Bone marrow (tissue), 2 donors: ENCODE measurements at regions not wholly inside any gene's neighbourhood (a gene's known extent, or its start where the extent isn't known, plus 50 kb on each side); places are given as distances from the start of the nearest gene placed in this dataset.
"Not testable (repeated sequence)": the region's sequence is repeated elsewhere in the genome, so short reads cannot be mapped to it uniquely, and the experiment has no call there.

Experiments used
- DNase-seq, 2 donors: peaks; one replicate each; lab custom pipeline; 2025; lab: John Stamatoyannopoulos, UW

DNA sequence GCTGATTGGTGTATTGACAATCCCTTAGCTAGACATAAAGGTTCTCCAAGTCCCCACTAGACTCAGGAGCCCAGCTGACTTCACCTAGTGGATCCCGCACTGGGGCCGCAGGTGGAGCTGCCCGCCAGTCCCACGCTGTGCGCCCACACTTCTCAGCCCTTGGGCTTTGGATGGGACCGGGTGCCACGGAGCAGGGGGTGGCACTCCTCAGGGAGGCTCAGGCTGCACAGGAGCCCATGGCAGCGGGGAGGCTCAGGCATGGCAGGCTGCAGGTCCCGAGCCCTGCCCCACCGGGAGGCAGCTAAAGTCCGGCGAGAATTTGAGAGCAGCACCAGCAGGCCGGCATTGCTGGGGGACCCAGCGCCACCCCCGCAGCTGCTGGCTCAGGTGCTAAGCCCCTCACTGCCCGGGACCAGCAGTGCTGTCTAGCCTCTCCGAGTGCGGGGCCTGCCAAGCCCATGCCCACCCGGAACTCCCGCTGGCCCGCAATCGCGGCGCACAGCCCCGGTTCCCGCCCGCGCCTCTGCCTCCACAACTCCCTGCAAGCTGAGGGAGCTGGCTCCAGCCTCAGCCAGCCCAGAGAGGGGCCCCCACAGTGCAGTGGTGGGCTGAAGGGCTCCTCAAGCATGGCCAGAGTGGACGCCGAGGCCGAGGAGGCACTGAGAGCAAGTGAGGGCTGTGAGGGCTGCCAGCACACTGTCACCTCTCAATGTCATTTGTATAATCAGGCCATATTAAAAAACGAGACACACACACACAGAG lies 437.2 kb downstream of the CSNK1G3 start:
- DNase-seq, result no peak

GRCh38 chr5:123947797-123948196 lies 435.8 kb downstream of the CSNK1G3 start:
- no peak for DNase-seq

GRCh38 chr5:123945548-123945947 lies 433.6 kb downstream of the CSNK1G3 start:
- DNase-seq, result no peak

GRCh38 chr5:123943151-123943550 lies 431.2 kb downstream of the CSNK1G3 start:
- DNase-seq, result no peak

DNA sequence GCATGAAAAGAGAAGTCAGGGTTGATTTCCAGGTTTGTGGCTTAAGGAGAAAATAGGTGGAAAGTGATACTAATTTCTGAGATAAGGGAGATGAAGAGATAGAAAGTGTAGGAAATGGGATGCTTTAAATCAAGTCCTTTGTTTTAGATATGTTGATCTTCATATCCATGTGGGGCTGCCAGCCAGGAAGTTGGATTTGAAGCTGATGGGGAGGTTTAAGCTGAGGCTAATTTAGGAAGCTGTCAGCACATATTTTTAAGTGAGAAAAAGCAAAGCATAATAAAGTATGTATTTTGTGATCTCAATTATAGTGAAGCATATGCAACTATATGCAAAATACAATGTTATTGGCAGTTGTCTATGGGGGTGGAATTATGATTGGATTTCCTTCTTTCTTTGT lies 428.4 kb downstream of the CSNK1G3 start:
- DNase-seq, result no peak

DNA sequence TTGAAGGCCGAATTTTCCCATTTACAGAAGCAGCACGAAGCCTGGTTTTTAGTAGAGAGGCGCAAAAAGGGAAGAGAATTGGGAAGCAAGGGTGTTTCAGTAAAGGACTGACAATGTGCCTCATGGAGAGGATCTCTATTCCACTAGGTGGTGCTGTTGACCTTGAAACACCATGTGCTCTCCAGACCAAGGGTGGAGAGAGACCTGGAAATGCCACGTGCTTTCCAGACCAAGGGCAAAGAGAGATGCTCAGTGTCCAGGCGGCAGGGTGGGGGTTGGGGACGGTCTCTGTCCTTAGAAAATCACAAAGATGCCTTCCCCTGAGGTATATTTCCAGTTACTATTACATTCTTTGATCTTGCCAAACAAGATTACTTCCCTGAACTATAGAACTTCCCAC lies 425.3 kb downstream of the CSNK1G3 start:
- DNase-seq, result peak in 1 of 2 donors; percentile 14

DNA sequence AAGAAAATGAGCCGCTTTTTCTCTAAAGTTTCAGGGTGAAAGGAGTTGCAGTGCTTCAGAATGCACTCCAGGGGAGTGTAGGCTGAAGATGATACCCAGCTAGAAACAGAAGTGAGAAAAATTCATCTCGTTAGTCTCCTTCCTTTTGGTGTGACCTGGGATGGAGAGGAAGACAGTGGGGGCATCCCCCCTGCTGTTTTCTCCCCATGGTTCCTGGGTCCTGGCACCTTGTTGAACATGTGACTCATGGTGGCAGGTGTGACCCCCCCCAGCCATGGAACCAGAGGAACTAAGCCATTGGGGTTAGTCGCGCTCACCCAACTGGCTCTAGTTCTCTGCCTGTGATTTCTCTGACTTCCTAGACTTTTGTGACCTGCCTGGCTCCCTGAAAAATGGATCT lies 424.6 kb downstream of the CSNK1G3 start:
- DNase-seq, result no peak

DNA sequence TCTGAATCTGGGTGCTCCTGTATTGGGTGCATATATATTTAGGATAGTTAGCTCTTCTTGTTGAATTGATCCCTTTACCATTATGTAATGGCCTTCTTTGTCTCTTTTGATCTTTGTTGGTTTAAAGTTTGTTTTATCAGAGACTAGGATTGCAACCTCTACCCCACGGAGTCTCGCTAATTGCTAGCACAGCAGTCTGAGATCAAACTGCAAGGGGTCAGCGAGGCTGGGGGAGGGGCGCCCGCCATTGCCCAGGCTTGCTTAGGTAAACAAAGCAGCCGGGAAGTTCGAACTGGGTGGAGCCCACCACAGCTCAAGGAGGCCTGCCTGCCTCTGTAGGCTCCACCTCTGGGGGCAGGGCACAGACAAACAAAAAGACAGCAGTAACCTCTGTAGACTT lies 421.8 kb downstream of the CSNK1G3 start:
- DNase-seq, result not testable (repeated sequence)

GRCh38 chr5:123929055-123929474 lies 417.1 kb downstream of the CSNK1G3 start:
- DNase-seq, result no peak

- no peak for DNase-seq
These were observed 416.4 kb downstream of the CSNK1G3 start for GRCh38 chr5:123928401-123928800.

- DNase-seq, result no peak
These were observed 409.2 kb downstream of the CSNK1G3 start for GRCh38 chr5:123921193-123921592.

GRCh38 chr5:123916345-123917121 lies 404.6 kb downstream of the CSNK1G3 start:
- no peak for DNase-seq

DNA sequence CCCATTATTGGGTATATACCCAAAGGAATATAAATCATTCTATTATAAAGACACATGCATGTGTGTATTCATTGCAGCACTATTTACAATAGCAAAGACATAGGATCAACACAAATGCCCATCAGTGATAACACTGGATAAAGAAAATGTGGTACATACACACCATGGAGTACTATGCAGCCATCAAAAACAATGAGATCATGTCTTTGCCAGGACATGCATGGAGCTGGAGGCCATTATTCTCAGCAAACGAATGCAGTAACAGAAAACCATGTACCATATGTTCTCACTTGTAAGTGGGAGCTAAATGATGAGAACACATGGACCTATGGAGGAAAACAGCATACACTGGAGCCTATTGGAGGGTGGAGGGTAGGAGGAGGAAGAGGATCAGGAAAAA lies 402.4 kb downstream of the CSNK1G3 start:
- DNase-seq, result no peak

- DNase-seq, result no peak
These were observed 395.4 kb downstream of the CSNK1G3 start for GRCh38 chr5:123907349-123907748.

GRCh38 chr5:123906698-123907295 lies 394.8 kb downstream of the CSNK1G3 start:
- no peak for DNase-seq

DNA sequence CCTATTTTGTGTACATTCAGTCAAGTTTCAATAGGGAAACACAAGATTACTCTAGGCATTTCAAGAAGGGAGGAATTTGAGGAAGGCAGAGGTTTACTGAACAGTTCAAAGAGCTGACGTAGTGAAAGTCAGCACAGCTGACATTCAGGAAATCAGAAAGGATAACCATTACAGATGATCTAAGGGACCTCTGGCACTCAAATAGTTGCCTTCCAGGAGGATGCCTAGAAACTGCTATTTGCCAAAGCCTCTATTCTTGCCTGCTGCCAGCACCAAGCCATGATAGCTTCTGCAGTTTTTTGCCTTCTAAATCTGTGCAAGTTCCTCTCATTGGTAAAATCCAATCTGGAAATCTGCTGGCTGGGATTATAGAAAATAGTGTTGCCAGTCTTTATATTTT lies 373.1 kb downstream of the CSNK1G3 start:
- no peak for DNase-seq

DNA sequence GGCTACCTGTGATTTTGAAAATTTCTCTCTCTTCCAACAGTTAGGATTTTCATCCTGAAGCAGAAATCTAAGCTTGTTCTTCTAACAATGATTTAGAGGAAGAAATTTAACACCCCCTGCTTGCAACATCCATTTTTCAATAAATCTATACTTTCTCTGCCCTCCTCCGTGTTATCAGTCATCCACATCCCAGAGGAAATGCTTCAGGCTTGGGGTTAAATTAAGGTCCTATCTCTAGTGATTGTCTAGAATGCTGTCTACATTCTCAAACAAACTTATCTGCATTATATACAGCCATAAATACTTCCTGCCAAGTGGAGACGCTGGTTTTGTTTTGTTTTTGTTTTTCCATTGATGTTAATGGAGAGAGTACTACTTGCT lies 371.0 kb downstream of the CSNK1G3 start:
- DNase-seq, result no peak

GRCh38 chr5:123882319-123882964 lies 370.5 kb downstream of the CSNK1G3 start:
- no peak for DNase-seq

- no peak for DNase-seq
These were observed 369.8 kb downstream of the CSNK1G3 start for GRCh38 chr5:123881759-123882244.

GRCh38 chr5:123880875-123881274 lies 368.9 kb downstream of the CSNK1G3 start:
- DNase-seq, result no peak

GRCh38 chr5:123879071-123879470 lies 367.1 kb downstream of the CSNK1G3 start:
- DNase-seq, result no peak

- DNase-seq, result no peak
These were observed 364.4 kb downstream of the CSNK1G3 start for GRCh38 chr5:123876276-123876790.
